ENCODE measurements at regions not wholly inside any gene's neighbourhood (a gene's known extent, or its start where the extent isn't known, plus 50 kb on each side); places are given as distances from the start of the nearest gene placed in this dataset.
"Not testable (repeated sequence)": the region's sequence is repeated elsewhere in the genome, so short reads cannot be mapped to it uniquely, and the experiment has no call there.

GRCh38 chr5:136474466-136474865, 109.1 kb upstream of the TRPC7 start:
- no peak for DNase-seq (ENCODE audit: low read depth in 2 of 2)

GRCh38 chr5:136467632-136468031, 102.3 kb upstream of the TRPC7 start:
- DNase-seq (ENCODE audit: low read depth in 2 of 2), result no peak

DNA sequence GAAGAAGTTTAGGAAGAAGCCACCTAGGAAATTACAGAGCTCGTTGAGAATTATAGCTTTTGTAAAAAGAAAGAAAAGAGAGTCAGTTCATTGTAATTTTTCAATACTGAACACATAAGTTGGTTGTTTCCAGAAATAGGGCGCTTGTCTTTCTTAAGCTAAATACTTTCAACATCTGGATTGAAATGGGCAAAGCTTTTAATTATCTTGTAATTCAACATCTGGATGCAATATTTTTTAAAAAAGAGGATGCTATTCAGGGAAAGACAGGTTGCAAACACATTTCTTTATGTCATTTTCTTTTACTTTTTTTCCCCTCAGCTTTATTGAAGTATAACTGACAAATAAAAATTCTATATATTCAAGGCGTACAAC, 100.7 kb upstream of the TRPC7 start:
- no peak for DNase-seq (ENCODE audit: low read depth in 2 of 2)

- DNase-seq (ENCODE audit: low read depth in 2 of 2), result no peak
Measured at GRCh38 chr5:136458481-136458880, 93.1 kb upstream of the TRPC7 start.

GRCh38 chr5:136457390-136458013, 92.2 kb upstream of the TRPC7 start:
- DNase-seq (ENCODE audit: low read depth in 2 of 2), result no peak

DNA sequence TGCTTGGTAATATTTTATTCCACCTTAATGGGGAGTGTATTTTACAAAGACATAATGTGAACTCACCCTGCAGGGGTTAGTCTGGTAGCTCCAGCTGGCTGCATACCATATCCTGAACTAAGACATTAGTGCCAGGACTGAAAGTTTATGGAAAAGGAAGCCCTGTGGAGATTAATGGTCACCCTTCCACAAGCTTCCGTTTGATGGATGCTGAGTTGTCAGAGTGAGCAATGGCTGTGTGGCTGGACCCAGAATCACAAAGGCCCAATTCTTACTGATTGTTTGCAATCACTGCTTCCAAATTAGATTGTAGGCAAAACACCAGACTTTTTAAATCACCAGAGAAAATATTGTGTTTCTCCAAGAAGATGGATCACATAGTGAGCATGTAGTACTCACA, 90.1 kb upstream of the TRPC7 start:
- no peak for DNase-seq (ENCODE audit: low read depth in 2 of 2)

- DNase-seq (ENCODE audit: low read depth in 2 of 2), result no peak
Measured at GRCh38 chr5:136453986-136454758, 88.8 kb upstream of the TRPC7 start.

- DNase-seq (ENCODE audit: low read depth in 2 of 2), result no peak
Measured at GRCh38 chr5:136453199-136453598, 87.9 kb upstream of the TRPC7 start.

GRCh38 chr5:136447576-136447975, 82.2 kb upstream of the TRPC7 start:
- not testable (repeated sequence) for DNase-seq (ENCODE audit: low read depth in 2 of 2)

DNA sequence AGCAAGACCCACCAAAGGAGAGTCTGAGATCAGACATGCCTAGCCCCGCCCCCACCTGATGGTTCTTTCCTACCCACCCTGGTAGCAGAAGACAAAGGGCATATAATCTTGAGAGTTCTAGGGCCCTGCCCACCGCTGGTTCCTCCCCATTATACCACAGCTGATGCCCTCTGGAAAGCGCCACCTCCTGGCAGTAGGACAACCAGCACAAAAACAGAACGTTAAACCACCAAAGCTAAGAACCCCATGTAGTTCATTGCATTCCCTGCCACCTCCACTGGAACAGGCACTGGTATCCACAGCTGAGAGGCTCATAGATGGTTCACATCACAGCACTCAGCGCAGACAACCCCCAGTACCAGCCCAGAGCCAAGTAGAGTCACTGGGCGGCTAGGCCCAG, 81.2 kb upstream of the TRPC7 start:
- no peak for DNase-seq (ENCODE audit: low read depth in 2 of 2)

DNA sequence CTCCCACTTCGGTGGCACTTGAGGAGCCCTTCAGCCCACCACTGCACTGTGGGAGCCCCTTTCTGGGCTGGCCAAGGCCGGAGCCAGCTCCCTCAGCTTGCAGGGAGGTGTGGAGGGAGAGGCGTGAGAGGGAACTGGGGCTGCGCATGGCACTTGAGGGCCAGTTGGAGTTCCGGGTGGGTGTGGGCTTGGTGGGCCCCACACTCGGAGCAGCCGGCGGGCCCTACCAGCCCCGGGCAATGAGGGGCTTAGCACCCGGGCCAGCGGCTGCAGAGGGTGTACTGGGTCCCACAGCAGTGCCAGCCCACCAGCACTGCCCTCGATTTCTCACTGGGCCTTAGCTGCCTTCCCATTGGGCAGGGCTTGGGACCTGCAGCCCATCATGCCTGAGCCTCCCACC, 78.8 kb upstream of the TRPC7 start:
- DNase-seq (ENCODE audit: low read depth in 2 of 2), result not testable (repeated sequence)

DNA sequence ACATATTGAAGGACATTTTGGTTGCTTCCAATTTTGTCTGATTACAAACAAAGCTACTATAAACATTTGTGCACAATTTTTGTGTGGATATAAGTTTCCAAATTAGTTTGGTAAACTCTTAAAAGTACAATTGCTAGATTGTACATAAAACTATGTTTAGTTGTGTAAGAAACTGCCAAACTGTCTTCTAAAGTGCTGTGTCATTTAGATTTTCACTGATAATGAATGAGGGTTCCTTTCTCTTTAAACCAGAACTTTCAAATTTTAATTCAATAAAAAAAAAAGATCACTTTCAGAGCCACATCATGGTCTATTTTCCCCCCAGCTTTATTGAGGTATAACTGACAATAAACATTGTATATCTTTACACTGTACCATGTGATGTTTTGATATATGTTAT, 74.0 kb upstream of the TRPC7 start:
- DNase-seq (ENCODE audit: low read depth in 2 of 2), result no peak

GRCh38 chr5:136435946-136436543, 70.7 kb upstream of the TRPC7 start:
- no peak for DNase-seq (ENCODE audit: low read depth in 2 of 2)

- no peak for DNase-seq (ENCODE audit: low read depth in 2 of 2)
Measured at GRCh38 chr5:136434795-136435194, 69.5 kb upstream of the TRPC7 start.

DNA sequence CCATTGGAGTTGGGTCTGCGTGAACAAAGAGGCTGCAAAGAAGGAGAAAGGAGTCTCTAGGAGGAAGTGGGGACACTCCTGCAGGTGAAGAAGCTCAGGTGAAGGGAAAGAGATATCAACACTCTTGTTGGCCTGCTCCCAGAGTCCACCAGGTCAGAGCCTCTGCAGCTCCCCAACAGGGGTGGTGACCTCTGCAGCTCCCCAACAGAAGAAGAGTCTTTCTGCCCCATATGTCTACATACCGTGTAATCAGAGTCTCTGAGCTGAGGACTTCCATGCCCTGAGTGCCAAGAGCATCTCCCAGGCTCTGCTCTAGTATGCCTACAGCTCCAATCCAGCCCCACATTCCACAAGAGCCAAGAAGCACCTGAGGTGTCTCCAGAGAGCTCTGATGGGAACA, 67.4 kb upstream of the TRPC7 start:
- DNase-seq (ENCODE audit: low read depth in 2 of 2), result no peak

DNA sequence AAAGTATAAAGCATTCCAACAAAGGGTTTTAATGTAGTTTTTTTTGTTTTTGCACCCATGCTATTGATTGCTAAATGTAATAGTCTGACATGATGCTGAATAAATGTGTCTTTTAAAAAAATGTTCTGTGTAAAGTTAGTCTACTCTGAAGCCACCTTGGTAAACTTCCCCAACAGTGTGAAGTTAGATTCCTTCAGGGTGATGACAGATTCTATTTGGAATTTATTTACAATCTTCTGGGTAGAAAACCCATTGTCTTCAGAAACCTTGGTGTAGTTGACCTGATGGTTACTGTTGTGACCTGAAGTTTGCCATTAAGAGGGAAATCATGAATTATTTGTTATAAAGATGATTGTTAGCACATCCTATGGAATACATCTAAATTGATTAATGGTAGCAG, 64.7 kb upstream of the TRPC7 start:
- no peak for DNase-seq (ENCODE audit: low read depth in 2 of 2)

- DNase-seq (ENCODE audit: low read depth in 2 of 2), result no peak
Measured at GRCh38 chr5:136427426-136427825, 62.1 kb upstream of the TRPC7 start.

- no peak for DNase-seq (ENCODE audit: low read depth in 2 of 2)
Measured at GRCh38 chr5:136425921-136426320, 60.6 kb upstream of the TRPC7 start.

GRCh38 chr5:136424835-136425584, 59.7 kb upstream of the TRPC7 start:
- DNase-seq (ENCODE audit: low read depth in 2 of 2), result peak; percentile 12 to 13

GRCh38 chr5:136423944-136424606, 58.7 kb upstream of the TRPC7 start:
- DNase-seq (ENCODE audit: low read depth in 2 of 2), result no peak

- DNase-seq (ENCODE audit: low read depth in 2 of 2), result no peak
Measured at GRCh38 chr5:136420168-136420898, 55.0 kb upstream of the TRPC7 start.

Data from fibroblast of skin of left biceps (primary cell).